ENCODE measurements at regions not wholly inside any gene's neighbourhood (a gene's known extent, or its start where the extent isn't known, plus 50 kb on each side); places are given as distances from the start of the nearest gene placed in this dataset.

DNA sequence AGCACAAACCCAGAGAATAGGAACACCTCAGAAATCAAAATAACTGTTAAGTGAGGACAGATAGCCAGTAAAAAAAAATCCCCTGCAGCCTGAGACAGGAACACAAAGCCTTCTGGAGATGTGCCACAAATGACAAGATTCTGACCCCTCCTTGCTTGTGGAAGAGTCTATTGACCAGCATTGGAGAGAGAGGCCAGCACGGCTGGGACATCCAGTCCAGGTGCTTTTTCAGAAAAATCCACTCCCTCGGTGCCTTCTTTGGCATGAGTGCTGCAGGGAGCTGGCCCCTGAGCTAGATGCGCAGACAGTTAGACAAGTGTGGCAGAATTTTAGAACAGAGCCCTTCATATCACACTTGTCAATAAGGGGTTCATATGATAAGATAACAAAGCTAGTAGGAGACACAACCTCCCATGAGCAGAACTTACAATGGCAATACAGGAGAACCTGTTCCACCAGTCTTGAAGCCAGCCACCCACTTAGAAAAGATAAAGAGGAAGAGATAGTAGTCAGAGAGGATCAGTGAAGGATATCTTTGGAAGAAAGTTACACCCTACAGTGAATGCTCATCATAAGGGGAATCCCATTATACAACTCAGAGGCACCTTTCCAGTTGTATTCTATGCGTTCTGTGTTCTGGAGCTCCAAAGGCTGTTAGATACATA, 298.4 kb downstream of the TLE1 start:
- no peak for DNase-seq (ENCODE audit: low read depth)

DNA sequence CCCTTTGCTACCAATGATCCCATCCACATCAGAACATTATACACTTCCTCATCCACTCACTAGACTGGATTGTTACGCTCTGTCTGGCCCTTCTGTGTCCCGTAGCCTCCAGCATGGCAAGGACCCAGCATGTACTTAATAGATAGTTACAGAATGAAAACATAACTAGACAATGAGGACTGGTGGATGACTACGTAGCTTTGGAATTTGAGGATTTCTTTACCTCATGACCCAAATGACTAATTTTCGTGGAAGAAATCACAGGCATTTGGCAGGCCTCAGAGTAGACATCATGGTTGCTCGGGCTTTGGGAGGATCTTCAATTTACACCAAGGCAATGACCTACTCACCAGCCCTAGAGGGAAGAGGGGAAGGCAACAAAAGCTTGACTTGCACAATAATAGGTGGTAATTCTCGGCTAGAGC, 299.8 kb downstream of the TLE1 start:
- no peak for DNase-seq (ENCODE audit: low read depth)

DNA sequence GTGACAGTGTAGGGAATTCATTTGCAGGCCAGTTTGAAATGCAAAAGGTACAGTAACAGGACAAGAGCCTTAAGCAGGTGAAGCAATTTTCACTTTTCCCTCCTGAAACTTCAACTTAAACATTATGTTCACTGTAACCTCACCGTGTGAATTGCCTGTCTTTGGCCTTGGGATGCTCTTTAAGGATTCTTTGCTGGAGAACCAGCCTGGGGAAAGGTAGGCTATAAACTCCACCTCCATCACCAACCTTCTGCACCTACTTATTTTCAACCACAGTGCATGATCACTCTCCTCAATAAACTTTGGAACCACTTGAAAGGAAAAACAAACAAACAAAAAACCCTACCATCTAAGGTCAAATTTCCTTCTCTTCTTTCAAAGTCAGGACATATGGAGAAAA, 300.5 kb downstream of the TLE1 start:
- no peak for DNase-seq (ENCODE audit: low read depth)

DNA sequence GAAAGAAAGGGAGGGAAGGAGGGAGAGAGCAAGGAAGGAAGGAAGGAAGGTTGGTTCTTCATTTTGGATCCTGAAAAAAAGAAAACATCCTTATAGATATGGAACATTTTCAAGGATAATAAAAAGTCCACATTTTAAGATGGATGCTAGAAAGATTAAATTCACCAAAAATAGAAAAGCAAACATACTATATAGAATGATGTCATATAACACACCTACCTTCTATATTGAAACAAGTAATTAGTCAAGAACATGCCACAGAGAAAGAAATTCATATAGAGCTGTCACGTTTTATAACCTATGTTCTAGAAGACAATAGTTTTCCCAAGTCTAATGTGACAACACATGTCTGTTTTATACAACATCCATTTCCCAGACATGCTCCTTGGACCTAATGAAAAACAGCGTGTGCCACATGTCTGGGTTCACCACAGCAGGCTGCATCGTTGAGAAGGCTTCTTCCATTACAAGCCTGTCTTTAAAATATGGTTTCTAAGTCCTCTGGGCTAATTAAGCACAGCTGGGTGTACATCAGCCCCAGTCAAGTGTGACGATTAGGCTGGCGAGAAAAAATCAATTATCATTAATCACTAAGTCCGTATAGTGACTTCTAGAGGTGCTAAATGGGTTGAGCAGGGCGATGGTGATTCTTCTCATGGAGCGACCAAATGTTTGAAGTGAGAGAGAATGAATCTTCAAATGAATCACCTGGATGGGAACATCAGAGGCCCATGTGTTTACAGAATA, 301.8 kb downstream of the TLE1 start:
- no peak for DNase-seq (ENCODE audit: low read depth)

DNA sequence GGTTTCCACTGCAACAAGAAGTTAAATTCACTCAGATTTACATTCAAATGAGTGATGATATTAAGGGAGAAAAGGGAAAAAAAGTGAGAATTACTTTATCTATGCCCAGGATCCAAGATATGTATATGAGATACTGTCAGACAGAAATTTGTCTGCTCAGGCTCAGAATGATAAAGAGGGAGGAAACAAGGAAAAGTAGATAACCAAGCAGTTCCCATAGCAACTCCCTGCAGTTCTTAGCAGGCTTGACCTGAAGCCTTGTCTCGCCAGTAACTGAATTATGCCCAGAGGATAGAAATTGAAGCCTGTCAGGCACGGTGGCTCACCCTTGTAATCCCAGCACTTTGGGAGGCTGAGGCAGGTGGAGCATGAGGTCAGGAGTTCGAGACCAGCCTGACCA, 304.4 kb downstream of the TLE1 start:
- no peak for DNase-seq (ENCODE audit: low read depth)

DNA sequence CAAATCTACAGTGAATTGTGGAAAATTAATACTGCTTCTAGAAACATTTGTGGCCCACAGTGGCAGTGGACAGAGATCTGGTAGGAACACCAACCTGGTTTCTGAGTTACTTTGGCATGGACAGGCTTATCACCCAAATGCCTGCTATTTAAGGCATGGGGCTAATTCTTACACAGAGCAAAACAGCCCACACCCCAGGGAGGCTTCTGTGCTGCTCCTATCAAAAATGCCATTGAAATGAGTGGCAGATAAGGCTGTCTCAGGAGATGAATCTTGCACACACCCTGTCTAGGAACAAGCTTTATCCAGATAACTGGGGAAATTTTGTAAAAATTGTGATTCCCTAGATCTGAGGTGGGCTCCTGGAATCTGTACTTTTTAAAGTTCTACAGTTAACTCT, 307.1 kb downstream of the TLE1 start:
- DNase-seq (ENCODE audit: low read depth) = no peak

DNA sequence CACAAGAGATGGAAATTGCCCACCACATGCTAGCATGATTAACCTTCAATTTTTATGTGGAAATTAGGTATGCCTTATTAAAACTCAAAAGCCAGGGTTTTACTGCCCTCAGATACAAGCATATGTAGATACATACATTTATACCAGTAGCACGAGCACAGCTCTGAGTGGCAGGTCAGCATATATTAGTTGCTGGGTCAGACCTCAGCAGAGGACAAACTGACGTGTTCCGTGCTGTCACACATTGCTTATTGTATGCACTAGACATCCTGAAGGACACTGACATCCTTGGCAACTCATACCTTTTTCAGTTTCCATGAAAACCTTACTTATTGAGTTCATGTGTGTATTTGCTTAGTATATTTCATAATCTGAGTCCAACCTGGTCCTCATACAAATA, 307.7 kb downstream of the TLE1 start:
- no peak for DNase-seq (ENCODE audit: low read depth)

DNA sequence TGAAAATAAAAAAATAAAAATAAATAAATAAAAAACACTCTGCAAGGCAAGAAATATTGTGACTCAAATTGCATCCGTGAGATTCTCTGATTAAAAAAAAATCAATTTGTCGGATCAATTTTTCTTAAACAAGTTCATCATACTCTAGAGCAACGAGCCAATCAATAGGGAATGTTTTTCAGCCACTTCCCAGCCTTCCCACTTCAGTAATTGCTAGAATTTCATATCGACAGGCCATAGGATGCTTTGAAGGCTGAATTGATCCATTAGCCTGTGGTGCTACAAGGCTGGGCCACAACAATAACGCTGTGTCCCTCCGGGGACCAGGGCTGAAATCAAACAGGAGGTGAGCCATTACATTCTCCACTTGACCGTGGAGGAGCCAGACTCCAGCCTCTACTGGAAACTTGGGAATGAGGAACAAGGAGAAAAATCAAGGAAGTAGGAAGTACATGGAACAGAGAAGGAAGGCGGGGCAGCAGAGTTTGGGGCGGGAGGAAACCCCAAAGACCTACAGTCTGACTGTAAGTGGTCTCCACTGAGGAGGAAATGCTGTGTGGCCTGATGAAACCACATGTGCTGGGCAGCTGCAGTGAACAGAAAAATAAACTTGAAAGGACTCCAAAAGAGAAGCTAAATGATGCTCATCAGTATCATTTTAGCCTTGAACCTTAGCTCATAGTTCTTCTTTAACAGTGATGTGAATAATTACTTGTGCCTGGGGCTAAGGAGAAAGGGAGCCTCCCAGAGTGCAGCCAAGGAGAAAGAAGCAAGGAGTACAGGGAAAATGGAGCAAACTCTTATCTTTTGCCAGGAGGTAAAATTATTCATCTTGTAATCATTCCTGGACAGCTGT, 308.6 kb downstream of the TLE1 start:
- no peak for DNase-seq (ENCODE audit: low read depth)

DNA sequence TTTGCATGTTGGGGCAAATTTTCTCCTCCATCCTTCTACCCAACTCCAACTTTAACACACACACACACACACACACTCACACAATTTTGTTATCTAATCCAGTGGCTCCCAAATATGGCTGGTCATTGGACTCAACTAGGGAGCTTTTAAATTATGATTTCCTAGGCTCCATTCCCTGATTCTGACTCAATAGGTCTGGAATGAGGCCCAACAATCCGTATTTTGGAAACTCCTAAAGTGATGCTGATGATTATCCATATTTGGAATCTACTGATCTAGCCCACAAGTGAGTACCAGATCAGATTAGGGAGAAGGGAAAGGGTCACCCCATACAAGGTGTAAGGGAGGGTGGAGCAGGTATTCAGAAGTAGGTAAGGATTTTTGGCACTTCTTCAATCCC, 309.7 kb downstream of the TLE1 start:
- DNase-seq (ENCODE audit: low read depth) = no peak

DNA sequence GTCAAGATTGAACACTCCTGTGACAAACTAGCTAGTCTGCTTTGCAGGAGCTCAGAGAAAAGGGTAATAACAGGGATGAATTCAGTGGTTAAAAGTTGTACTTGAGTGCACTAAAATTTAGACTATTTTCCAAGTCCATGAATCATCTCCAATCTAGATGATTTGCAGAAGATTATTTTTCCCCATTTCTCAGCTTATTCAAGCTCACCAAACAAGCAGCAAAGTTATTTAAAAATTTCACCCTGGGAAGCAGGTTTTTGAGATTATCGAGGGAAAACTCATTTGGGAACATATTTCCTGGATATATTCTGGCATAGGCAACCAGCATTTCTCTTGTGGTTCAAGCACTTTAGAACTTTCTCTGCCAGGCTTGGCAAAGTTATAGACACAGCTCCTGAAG, 311.4 kb downstream of the TLE1 start:
- no peak for DNase-seq (ENCODE audit: low read depth)

DNA sequence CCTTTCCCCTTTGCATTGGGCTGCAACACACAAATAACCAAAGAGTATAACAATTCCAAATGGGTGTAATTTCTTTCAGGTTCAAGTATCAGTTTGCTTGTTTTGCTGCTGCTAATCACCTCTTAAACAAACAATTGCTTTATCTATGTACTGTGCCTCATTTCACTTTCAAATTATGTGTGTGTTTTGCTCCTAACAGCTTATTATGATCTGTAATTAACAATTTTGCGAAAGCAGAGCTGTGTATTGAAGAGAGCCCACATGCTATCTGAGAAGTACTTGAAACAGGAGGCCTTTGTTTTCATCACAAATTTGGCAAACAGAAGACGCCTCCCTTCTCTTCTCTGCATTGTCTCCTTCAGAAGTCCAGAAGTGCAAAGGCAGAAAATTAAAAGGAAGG, 312.0 kb downstream of the TLE1 start:
- no peak for DNase-seq (ENCODE audit: low read depth)

DNA sequence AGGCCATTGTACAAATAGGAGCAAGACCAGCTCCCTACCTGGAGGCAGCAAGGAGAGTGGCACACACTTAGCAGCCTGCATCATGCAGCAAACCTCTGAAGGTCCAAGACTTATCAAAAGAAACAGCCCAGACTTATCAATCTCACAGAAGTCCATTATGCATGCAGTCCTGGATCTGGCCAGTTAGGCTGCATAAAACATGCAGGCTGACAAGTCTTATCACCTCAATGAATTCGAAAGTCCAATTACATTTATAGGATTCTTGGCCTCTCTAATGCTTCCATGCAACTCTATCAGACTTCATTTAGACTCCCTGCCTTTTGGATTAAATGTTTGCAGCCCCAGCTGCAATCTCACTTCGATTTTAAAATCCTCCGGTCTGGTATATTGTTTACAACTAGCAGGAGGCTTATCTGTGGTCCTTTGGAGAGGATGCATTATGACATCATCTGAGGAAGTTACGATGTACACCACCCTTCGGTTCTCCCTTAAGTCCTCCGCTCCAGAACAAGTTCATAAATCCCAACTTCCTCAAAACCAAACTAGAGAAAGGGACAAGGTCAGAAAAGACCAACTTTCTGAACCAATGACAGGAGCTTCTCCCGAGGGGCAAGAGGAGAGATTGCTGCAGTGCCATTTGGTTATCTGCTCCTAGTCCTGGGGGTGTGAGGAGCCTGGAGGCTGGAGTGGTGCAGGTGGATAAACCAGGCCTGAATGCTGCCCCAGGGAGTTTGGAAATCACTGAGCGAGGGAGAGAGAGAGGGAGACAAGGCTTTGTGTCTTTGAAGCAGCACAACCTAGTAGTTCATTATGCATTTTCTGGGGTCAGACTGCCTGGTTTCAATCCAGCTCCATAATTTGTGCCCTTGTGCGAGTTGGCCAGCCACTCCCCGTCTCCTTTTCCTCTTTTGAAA, 313.9 kb downstream of the TLE1 start:
- DNase-seq (ENCODE audit: low read depth) = no peak

DNA sequence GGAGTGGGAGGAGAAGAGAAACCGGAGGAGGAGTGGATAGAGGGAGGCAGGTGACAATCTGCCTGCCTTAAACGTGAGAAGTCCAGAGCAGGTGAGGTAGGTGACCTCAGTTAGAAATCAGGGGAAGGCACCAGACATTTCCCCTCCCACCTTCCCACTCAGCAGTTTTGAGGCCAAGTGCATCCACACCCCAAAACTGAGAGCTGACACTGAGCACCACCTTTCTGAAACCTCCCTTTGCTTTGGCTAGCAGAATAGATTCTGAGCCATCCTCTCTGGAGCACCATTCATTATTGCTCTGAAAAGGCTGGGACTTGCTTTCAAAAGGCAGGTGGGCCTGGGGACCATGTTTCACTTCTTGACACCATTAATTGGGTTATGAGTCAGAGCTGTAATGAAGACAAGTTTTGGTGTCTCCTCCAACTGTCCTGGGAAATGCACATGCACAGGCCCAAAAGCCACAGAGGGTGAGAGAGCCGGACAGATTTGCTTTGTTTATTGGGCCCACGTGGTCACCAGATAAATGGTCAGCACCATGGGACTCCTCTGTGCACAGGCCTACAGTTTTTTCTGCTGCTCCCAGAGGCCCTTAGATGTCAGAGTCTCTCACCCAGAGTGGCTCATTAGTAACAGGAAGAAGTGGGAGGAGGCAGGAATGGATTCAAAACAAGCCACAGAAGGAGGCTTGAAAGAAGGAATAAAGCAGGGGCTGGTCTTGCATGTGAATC, 314.7 kb downstream of the TLE1 start:
- DNase-seq (ENCODE audit: low read depth) = no peak

DNA sequence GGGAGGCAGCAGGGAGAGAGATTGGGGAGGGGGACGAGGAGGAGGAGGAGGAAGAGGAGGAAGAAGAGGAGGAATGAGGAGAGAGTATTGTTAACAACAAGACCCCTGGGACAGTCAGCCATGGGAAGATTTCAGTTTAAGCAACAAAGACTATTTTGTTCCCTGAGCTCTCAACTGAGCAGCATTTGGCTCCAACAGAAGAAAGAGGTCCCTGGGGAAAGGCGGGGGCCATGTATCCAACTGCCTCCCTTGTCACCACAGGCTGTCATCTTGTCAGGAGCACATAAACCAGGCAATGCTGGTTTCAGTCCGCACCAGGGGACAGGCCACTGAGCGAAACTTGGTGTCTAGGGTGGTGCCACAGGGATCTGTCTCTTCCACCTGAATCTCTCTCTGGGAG, 316.1 kb downstream of the TLE1 start:
- DNase-seq (ENCODE audit: low read depth) = no peak

DNA sequence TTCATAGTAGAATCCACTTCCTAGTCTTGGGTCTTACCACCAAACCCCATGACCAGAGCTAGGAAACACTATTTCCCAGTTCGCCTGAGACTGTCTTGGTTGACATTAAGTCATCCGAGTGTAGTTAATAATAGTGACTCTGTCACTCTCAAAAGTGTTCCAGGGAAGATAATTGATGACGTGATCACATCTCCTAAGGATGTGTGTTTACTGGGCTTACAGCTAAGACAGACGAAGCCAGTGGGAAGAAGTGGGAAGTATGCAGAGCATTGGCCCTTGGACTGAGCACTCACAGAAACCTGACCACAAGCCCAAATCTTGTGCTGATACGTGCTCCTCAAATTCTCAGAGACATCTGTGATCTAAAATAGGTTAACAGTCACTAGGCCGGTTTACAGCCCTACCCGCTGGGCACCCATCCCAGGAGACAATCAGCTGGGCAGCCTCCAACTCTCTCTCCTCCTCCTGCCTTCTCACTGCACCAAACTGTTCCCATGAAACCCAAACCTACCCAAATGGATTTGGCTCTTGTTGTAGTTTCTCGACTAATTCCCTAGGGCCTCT, 316.6 kb downstream of the TLE1 start:
- no peak for DNase-seq (ENCODE audit: low read depth)

DNA sequence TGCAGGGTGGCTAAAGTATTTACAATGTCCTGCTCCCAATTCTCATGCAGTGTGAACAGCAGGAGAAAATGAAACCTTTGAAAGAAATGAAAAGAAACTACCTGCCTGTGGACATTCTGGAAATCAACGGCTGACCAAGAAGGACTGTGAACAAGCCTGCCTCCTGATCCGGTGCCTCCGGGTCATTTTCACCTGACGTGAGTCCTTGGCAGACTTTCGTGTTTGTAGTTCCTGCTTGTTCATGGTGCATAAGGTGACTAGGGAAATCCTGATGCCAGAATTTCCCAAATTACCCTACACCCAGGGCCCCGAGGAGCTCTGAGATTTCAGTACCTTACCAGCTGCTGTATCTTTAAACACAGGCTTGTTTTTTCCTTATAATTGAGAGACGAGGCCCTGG, 317.5 kb downstream of the TLE1 start:
- no peak for DNase-seq (ENCODE audit: low read depth)

DNA sequence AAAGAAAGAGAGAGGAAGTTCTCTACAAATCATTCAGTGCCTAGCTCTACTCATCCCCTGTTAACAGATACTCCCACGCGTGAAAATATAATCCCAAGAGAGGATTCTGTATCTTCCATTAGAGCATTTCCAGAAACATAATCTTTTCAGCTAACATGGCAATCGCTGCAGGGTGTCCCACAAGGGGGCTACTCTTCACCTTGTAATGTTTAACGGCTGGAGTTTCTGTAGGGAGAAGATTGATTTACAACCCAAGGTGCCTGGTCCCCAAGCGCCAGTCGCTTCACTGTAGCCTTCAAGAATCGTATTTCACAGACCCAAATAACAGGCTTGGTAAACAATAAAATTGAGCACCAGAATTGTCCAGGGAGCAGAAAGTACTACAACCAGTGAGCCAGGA, 318.7 kb downstream of the TLE1 start:
- no peak for DNase-seq (ENCODE audit: low read depth)

DNA sequence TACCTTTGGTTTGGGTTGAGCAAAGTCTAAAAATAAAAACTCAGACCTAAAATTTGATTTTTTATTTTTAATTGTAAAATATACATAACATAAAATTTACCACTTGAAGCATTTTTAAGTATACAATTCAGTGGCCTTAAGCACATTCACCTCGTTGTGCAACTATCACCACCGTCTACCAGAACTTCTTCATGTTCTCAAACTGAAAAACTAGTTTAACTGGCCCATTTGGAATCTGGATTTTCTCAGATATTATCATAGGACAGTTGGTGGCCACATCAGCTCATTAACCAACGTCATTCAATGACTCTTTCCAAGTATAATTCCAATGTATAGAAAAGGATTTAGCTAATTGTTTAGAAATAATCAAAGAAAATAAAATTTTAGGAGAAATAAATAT, 319.3 kb downstream of the TLE1 start:
- DNase-seq (ENCODE audit: low read depth) = no peak

DNA sequence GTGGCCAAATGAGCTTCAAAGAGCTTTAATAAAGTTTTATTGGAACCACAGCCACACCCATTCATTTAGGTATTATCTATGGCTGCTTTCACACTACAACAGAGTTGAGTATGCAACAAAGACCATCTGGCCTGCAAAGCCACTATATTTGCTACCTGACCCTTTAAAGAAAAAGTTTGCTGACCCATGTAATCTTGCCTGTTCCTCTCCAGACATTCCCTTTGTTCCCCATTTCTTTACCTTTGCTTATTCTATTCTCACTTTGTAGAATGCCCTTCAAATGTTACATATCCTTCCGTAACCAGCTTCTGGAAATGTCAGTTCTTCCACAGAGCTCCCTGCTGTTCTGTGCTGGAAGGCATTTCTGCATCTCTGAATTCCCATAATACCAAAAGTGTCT, 320.2 kb downstream of the TLE1 start:
- no peak for DNase-seq (ENCODE audit: low read depth)

DNA sequence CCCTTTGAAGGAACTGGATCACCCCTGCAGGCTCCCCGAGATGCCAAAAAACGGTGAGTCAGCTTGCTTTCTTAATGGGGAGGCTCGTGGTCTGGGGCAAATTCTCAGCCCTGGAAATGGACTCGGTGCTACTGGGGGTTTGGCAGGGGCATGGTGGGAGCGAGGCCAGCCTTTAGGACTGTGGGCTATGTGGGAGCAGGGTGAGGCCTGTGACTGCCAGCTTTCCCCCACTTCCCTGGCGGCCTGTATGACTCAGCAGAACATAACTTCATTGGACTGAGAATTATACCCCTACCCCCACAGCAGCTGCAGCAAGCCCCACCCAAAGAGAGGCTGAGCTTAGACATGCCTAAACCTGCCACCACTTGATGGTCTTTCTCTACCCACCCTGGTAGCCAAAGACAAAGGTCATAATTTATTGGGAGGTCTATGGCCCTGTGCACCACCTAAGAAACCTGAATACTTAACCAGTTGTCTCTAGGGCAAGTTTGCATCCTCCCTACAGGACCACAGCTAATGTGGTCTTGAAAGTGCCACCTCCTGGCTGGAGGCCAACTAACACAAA, 325.3 kb downstream of the TLE1 start:
- no peak for DNase-seq (ENCODE audit: low read depth)

DNA sequence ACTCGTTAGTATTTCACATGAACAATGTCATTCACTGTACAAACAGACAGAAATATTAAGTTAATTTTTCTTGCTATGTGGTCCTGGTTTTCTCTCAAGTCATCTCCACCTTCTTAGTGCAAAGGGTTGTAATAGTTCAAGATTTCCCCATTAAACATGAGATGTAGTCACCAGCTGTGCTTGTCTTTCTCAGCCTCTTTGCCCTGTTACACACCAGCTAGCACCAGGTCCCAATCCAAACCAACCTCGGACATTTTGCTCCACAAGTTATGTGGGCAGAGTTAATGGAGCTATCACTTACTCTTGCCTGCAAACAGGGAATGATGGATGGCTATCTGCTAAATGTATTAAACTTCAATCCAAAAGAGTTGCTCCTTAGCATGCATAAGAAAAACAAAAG, 328.1 kb downstream of the TLE1 start:
- no peak for DNase-seq (ENCODE audit: low read depth)

All from activated T-cell treated with anti-CD3 and anti-CD28 coated beads for 24 hours (primary cell).